Keratinocyte (primary cell): ENCODE measurements at regions not wholly inside any gene's neighbourhood (a gene's known extent, or its start where the extent isn't known, plus 50 kb on each side); places are given as distances from the start of the nearest gene placed in this dataset.

ENCODE experiments used
- DNase-seq: peaks from one replicate; pipeline ENCODE4 v3.0.0-alpha.2; 2011; ENCODE audit warnings: low read depth, missing footprints, low spot score
- FAIRE-seq: peaks from 2 replicates; lab custom pipeline; 2011; peaks lifted over from hg19 to GRCh38; lab: Jason Lieb, UNC
- H2AFZ ChIP-seq: 2 replicates; pipeline ENCODE4 v1.6.0; 2012; ENCODE audit warnings: low read length, control low read depth, inconsistent platforms; ENCODE audit not compliant: control insufficient read depth
- H3K27ac ChIP-seq: 2 replicates; pipeline ENCODE4 v1.5.1; 2011; ENCODE audit warnings: low read length; ENCODE audit not compliant: control insufficient read depth, insufficient read depth
- H3K27me3 ChIP-seq: 3 replicates; pipeline ENCODE4 v1.6.0; 2011; ENCODE audit warnings: low read length; ENCODE audit not compliant: control insufficient read depth, insufficient read depth; ENCODE audit errors: extremely low read depth
- H3K36me3 ChIP-seq, 2 experiments: 2 replicates in 1 of 2; 3 replicates in 1 of 2; pipeline ENCODE4 v1.5.1; 2011; ENCODE audit warnings: low read length in 2 of 2, mild to moderate bottlenecking in 1 of 2; ENCODE audit not compliant: control insufficient read depth in 2 of 2, insufficient read depth in 2 of 2; ENCODE audit errors: extremely low read depth in 1 of 2
- H3K4me1 ChIP-seq: 3 replicates; pipeline ENCODE4 v1.5.1; 2011; ENCODE audit warnings: low read length; ENCODE audit not compliant: control insufficient read depth, insufficient read depth; ENCODE audit errors: extremely low read depth
- H3K4me2 ChIP-seq: 3 replicates; pipeline ENCODE4 v1.6.0; 2011; ENCODE audit warnings: low read depth, low read length; ENCODE audit not compliant: control insufficient read depth, insufficient read depth; ENCODE audit errors: extremely low read depth
- H3K4me3 ChIP-seq, 3 experiments: fragments of 200-600 bp in 1 of 3; sonication (generic) in 1 of 3; 2 replicates in 2 of 3; 3 replicates in 1 of 3; pipeline ENCODE4 v1.5.1; 2011 to 2016; ENCODE audit warnings: low read length in 3 of 3, mild to moderate bottlenecking in 3 of 3, control low read depth in 2 of 3, inconsistent platforms in 1 of 3, low read depth in 1 of 3, mixed read lengths in 1 of 3, mixed run types in 1 of 3, moderate library complexity in 1 of 3; ENCODE audit not compliant: control insufficient read depth in 2 of 3, insufficient read depth in 2 of 3; ENCODE audit errors: extremely low read depth in 1 of 3
- H3K79me2 ChIP-seq: 2 replicates; pipeline ENCODE4 v1.6.0; 2012; ENCODE audit warnings: low read length; ENCODE audit not compliant: control insufficient read depth, insufficient read depth
- H3K9ac ChIP-seq: 3 replicates; pipeline ENCODE4 v1.6.0; 2011; ENCODE audit warnings: low read length; ENCODE audit not compliant: control insufficient read depth, insufficient read depth; ENCODE audit errors: extremely low read depth
- H3K9me1 ChIP-seq: 3 replicates; pipeline ENCODE4 v1.6.0; 2011; ENCODE audit warnings: low read length; ENCODE audit not compliant: control insufficient read depth, insufficient read depth; ENCODE audit errors: extremely low read depth
- H3K9me3 ChIP-seq: 2 replicates; pipeline ENCODE4 v1.5.1; 2012; ENCODE audit warnings: low read depth, low read length; ENCODE audit not compliant: control insufficient read depth
- H4K20me1 ChIP-seq: 3 replicates; pipeline ENCODE4 v1.6.0; 2011; ENCODE audit warnings: low read length; ENCODE audit not compliant: control insufficient read depth, insufficient read depth; ENCODE audit errors: extremely low read depth
- EZH2 ChIP-seq: IDR thresholded peaks from one replicate; pipeline ENCODE4 v1.6.1; 2012; ENCODE audit warnings: inconsistent platforms, mild to moderate bottlenecking, low read length, moderate library complexity
- dilution Hi-C: fragments of 300-500 bp; cut with MboI; formaldehyde crosslinking; loops from one replicate; pipeline ENCODE4 v1.7.0; 2020; ENCODE audit warnings: low sequenced_read_pairs; ENCODE audit not compliant: extremely low pct_ligation_motif_present
- TF ChIP-seq, protein P1 (sequence below), 3 experiments: IDR thresholded peaks in 1 of 3; conservative IDR thresholded peaks in 1 of 3; optimal IDR thresholded peaks in 1 of 3; 2 replicates in 2 of 3; 3 replicates in 1 of 3; pipeline versions ENCODE3 to v1.5.1; 2011; ENCODE audit warnings: low read length in 3 of 3, mild to moderate bottlenecking in 3 of 3, moderate library complexity in 2 of 3, control low read depth in 1 of 3, inconsistent platforms in 1 of 3; ENCODE audit not compliant: insufficient read depth in 2 of 3; ENCODE audit errors: extremely low read depth in 1 of 3

DNA sequence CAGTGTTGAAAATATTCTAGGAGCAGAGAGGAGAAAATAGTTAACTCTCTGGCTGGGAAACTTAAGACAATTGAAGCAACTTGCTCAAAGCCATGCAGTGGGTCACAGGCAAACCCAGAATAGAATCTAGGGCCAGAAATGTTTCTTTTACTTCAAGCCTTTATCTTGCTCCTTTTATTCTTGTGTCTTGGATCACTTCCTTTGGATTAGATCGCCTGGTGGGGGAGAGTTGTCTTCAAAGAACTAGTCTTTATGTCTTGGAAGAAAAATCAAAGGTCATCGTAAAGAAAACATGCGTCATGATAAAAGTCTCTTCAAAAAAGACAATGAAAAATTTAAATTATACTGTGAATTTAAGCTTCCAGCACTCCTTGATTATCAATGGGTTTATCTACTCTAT lies 493.6 kb upstream of the USP24 start:
- DNase-seq = no peak
- no peak overlapping the region for H3K9ac ChIP-seq
- no peaks in the 10 kb centered on the region for H4K20me1 ChIP-seq
- no peak overlapping the region for H3K27ac ChIP-seq
- H3K4me1 ChIP-seq = no peaks in the 10 kb centered on the region
- dilution Hi-C loops = no loop called here
- TF ChIP-seq, protein P1, sequence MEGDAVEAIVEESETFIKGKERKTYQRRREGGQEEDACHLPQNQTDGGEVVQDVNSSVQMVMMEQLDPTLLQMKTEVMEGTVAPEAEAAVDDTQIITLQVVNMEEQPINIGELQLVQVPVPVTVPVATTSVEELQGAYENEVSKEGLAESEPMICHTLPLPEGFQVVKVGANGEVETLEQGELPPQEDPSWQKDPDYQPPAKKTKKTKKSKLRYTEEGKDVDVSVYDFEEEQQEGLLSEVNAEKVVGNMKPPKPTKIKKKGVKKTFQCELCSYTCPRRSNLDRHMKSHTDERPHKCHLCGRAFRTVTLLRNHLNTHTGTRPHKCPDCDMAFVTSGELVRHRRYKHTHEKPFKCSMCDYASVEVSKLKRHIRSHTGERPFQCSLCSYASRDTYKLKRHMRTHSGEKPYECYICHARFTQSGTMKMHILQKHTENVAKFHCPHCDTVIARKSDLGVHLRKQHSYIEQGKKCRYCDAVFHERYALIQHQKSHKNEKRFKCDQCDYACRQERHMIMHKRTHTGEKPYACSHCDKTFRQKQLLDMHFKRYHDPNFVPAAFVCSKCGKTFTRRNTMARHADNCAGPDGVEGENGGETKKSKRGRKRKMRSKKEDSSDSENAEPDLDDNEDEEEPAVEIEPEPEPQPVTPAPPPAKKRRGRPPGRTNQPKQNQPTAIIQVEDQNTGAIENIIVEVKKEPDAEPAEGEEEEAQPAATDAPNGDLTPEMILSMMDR (optimal IDR thresholded peaks at IDR 0.05 in 1 of 3, IDR thresholded peaks at IDR 0.05 in 1 of 3, conservative IDR thresholded peaks at IDR 0.05 in 1 of 3; ENCODE audit: extremely low read depth in 1 of 3, insufficient read depth in 2 of 3, low read length in 3 of 3) = no peak
- no peak for TF ChIP-seq EZH2
- H3K9me3 ChIP-seq = no peaks in the 10 kb centered on the region
- H3K4me3 ChIP-seq = no peak overlapping the region
- no peak overlapping the region for H3K4me2 ChIP-seq
- no peak overlapping the region for H2AFZ ChIP-seq
- no peaks in the 10 kb centered on the region for H3K27me3 ChIP-seq
- H3K36me3 ChIP-seq = no peaks in the 10 kb centered on the region
- no peaks in the 10 kb centered on the region for H3K9me1 ChIP-seq
- FAIRE-seq = no peak
- H3K79me2 ChIP-seq = no peaks in the 10 kb centered on the region

DNA sequence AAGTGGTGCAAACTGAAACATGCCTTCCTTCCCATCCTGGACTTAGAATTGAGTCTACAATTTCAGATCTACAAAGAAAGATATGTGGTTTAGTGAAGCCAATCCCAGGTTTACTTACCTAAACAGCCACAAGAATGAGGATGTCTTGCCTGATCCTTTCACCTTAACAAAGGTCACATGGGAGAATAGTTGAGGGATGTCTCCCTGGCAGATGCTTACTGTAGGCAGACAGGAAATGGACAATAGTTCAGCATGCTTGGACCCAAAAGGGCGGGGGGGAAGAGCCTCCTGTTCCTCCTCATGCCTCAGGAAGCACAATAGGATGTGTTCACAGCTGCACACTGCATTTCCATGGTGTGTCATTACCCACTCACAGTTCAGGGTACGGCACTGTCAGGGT lies 492.7 kb upstream of the USP24 start:
- FAIRE-seq (no peak), DNase-seq (no peak)
- no peaks in the 10 kb centered on the region for H3K27me3 ChIP-seq
- H3K9ac ChIP-seq = no peak overlapping the region
- no peak overlapping the region for H3K4me3 ChIP-seq
- H2AFZ ChIP-seq = no peak overlapping the region
- no peaks in the 10 kb centered on the region for H3K79me2 ChIP-seq
- dilution Hi-C loops = no loop called here
- no peak overlapping the region for H3K4me2 ChIP-seq
- H3K27ac ChIP-seq = no peak overlapping the region
- TF ChIP-seq, protein P1 (optimal IDR thresholded peaks at IDR 0.05 in 1 of 3, IDR thresholded peaks at IDR 0.05 in 1 of 3, conservative IDR thresholded peaks at IDR 0.05 in 1 of 3; ENCODE audit: extremely low read depth in 1 of 3, insufficient read depth in 2 of 3, low read length in 3 of 3) = no peak
- no peak for TF ChIP-seq EZH2
- H3K9me3 ChIP-seq = no peaks in the 10 kb centered on the region
- no peaks in the 10 kb centered on the region for H3K9me1 ChIP-seq
- H4K20me1 ChIP-seq = no peaks in the 10 kb centered on the region
- no peaks in the 10 kb centered on the region for H3K36me3 ChIP-seq
- no peaks in the 10 kb centered on the region for H3K4me1 ChIP-seq
